ENCODE measurements at regions not wholly inside any gene's neighbourhood (a gene's known extent, or its start where the extent isn't known, plus 50 kb on each side); places are given as distances from the start of the nearest gene placed in this dataset.
"Not testable (repeated sequence)": the region's sequence is repeated elsewhere in the genome, so short reads cannot be mapped to it uniquely, and the experiment has no call there.

DNA sequence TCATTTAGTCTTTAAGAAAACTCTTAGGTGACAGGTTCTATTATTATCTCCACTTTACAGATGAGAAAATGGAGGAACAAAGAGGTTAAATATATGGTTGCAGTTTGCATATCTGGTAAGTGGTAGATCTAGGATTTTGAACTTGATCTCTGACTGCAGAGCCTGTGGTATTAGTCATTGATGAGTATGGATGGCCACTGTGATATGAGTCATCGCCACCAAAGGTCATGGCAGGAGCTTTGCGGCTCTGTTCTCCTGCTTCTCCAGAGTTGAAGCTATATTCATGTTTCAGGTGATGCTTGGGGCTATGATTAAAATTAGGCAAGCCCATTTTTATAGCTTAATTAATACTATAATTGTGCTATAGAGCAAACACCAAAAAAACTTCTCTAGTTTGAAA lies 306.2 kb upstream of the DPPA4 start:
- peak; percentile 30 for DNase-seq (ENCODE audit: low read depth)

GRCh38 chr3:109644332-109644731 lies 307.0 kb upstream of the DPPA4 start:
- in situ Hi-C loops (cut with HindIII; ENCODE audit: low pct_unique_long_range_greater_than_20kb, low sequenced_read_pairs): no loop called here
- DNase-seq (ENCODE audit: low read depth): no peak

More for the DNA sequence above, 306.2 kb upstream of the DPPA4 start:
- in situ Hi-C loops (cut with HindIII; ENCODE audit: low pct_unique_long_range_greater_than_20kb, low sequenced_read_pairs): no loop called here

GRCh38 chr3:109644746-109645145 lies 307.4 kb upstream of the DPPA4 start:
- DNase-seq (ENCODE audit: low read depth): no peak
- in situ Hi-C loops (cut with HindIII; ENCODE audit: low pct_unique_long_range_greater_than_20kb, low sequenced_read_pairs): no loop called here

DNA sequence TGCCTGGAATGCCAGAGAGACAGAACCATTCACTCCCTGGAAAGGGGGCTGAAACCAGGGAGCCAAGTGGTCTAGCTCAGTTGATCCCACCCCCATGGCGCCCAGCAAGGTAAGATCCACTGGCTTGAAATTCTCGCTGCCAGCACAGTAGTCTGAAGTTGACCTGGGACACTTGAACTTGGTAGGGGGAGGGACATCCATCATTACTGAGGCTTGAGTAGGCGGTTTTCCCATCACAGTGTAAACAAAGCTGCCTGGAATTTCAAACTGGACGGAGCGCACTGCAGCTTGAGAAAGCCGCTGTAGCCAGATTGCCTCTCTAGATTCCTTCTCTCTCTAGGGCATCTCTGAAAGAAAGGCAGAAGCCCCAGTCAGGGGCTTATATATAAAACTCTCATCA lies 310.7 kb upstream of the DPPA4 start:
- in situ Hi-C loops (cut with HindIII; ENCODE audit: low pct_unique_long_range_greater_than_20kb, low sequenced_read_pairs): no loop called here
- DNase-seq (ENCODE audit: low read depth): no peak

DNA sequence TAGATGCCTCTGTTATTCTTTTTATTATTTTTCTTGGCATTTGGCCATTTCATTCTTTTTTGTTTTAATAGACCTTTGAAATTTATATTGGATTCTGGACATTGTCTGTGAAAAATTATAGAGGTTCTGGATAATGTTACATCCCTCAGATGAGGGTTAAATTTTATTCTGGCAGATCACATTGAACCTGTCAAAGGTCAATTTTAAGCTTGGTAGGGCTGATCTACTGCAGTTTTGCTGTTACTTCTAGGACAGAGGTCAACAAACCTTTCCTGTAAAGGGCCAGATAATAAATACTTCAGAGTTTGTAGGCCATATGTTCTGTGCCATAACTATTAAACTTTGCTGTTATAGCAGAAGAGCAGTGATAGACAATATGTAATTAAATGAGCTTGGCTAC lies 318.9 kb upstream of the DPPA4 start:
- in situ Hi-C loops (cut with HindIII; ENCODE audit: low pct_unique_long_range_greater_than_20kb, low sequenced_read_pairs): no loop called here
- no peak for DNase-seq (ENCODE audit: low read depth)

DNA sequence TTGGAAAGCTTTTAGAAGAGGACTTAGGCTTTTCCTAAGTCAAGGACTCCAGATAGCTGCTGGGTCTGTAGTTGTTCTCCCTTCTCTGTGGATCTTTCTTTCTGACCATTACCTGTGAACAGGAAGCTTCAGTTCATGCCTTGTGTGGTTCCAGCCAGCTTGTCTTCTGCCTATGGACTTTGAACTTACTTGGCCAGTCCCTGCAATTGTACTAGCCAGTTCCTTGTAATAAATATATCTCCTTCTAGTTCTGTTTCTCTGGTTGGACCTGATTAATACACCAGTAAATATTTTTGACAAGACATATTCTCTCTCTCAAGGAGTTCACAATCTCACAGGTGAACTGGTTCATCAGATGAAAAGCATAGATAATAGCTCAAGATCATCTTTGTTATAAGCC lies 341.3 kb upstream of the DPPA4 start:
- in situ Hi-C loops (cut with HindIII; ENCODE audit: low pct_unique_long_range_greater_than_20kb, low sequenced_read_pairs): no loop called here
- DNase-seq (ENCODE audit: low read depth): no peak

- no peak for DNase-seq (ENCODE audit: low read depth)
- in situ Hi-C loops (cut with HindIII; ENCODE audit: low pct_unique_long_range_greater_than_20kb, low sequenced_read_pairs): no loop called here
These were observed 342.3 kb upstream of the DPPA4 start for GRCh38 chr3:109679664-109680063.

GRCh38 chr3:109683746-109684145 lies 346.4 kb upstream of the DPPA4 start:
- in situ Hi-C loops (cut with HindIII; ENCODE audit: low pct_unique_long_range_greater_than_20kb, low sequenced_read_pairs): no loop called here
- no peak for DNase-seq (ENCODE audit: low read depth)

DNA sequence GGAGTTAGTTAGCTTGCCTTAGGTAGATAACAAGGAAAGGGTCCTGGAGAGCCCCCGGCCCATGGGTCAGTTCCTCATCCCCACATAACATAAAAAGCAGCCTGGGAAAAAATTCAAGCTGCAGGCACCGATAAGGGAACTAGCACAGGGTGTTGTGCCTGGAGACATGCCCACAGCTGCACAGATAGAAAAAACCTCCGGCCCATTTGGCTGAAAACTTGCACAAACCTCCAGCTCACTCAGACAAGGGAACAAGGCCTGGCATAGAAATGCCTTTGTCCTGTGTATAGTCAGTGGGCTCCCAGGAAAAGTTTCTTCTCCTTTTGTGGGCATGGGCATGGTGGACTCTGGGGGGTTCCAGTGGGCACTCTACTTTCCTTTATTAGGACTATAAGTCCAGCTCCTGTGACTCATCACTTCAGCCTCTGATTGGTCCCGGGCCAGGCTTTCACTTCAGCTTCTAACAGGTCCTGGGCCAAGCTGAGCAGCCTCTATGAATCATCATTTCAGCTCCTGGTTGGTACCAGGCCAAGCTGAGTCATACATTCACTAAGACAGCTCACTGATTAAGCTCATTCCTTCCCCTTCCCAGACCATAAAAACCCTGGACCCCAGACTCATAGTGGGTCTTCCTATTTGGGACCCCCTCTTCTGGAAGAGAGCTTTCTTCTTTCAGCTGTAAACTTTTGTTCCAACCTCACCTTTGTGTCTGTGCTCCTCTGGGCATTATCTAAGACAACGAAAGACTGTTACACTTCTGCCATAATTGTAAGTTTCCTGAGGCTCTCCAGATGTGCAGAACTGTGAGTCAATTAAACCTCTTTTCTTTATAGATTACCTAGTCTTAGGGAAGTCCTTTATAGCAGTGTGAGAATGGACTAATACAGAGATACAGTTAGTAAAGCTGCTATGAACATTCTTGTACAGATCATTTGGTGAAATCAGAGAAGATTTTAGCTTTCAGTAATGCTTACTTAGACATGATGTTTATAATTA lies 348.0 kb upstream of the DPPA4 start:
- in situ Hi-C loops (cut with HindIII; ENCODE audit: low pct_unique_long_range_greater_than_20kb, low sequenced_read_pairs): no loop called here
- DNase-seq (ENCODE audit: low read depth): peak; percentile 82

DNA sequence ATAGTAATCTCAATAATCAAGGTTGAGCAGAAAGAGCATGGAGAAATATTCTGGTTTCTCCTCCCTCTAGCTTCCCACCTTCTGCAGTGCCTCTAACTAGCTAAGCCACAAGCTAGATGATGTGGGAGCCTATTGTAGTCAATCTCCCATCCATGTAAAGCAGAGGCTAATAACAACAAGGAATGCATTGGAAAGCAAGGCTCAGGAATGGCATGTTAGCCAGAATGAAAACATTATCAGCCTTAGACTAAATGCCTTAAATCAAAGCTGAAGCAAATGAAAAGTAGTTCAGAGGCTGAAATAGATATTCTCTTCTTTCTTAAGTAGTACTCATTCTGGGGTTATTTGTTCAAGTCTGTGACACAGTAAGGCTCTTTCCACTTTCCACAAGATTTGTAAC lies 350.3 kb upstream of the DPPA4 start:
- in situ Hi-C loops (cut with HindIII; ENCODE audit: low pct_unique_long_range_greater_than_20kb, low sequenced_read_pairs): no loop called here
- no peak for DNase-seq (ENCODE audit: low read depth)

DNA sequence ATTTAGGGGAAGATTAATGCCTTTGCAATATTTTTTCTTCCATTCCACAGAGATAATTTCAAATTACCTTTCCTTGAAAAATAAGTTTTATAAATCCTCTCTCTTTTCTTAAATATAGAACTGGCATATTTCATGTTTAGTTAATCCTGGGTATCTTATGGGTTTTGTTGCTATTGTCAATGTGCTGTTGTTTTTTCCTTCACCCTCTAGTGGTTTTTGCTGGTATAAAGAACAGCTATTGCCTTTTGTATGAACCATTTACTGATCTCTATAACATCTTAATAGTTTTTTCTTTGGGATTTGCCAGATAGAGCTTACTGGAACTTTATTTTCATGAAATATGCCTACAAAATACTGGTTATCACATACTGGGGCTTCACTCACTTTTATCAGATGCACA lies 359.6 kb upstream of the DPPA4 start:
- in situ Hi-C loops (cut with HindIII; ENCODE audit: low pct_unique_long_range_greater_than_20kb, low sequenced_read_pairs): no loop called here
- DNase-seq (ENCODE audit: low read depth): no peak

DNA sequence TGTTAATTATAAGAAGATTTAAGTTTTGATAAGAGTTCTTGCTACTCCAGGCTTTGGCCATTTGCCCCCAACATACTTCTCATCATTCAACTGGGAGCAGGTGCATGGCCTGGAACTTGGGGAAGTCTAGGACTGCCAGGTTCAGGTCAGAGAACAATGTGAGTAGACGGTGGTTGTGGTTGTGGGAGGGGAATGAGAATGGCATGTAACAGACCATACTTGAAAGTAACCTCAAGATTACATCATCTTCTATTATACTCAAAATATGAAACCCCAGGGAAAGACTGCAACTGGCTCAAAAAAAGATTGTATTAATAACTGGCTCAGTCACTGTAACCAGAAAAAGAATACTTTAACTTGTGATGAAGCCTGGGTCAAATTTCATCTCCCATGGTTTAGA lies 364.9 kb upstream of the DPPA4 start:
- in situ Hi-C loops (cut with HindIII; ENCODE audit: low pct_unique_long_range_greater_than_20kb, low sequenced_read_pairs): no loop called here

DNA sequence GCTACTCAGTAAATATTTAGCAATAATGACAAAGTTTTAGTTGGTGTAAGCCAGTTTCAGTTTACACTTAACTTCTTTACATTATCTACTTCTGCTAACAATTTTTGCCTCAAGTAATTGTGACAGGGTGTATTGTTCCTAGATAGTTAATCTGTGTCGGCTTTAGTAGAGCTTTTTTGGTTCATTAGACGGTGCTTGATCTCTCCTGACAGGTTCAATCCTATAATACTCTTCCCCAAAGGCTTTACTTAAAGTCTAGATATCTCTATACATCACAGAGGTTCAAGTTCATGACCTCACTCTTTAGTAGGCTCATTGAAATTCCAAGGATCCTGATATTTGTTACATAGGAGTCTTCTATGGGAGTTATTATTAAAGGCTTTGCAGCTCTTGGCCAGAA lies 365.6 kb upstream of the DPPA4 start:
- DNase-seq (ENCODE audit: low read depth): no peak
- in situ Hi-C loops (cut with HindIII; ENCODE audit: low pct_unique_long_range_greater_than_20kb, low sequenced_read_pairs): no loop called here

More for the DNA sequence above, 364.9 kb upstream of the DPPA4 start:
- no peak for DNase-seq (ENCODE audit: low read depth)

DNA sequence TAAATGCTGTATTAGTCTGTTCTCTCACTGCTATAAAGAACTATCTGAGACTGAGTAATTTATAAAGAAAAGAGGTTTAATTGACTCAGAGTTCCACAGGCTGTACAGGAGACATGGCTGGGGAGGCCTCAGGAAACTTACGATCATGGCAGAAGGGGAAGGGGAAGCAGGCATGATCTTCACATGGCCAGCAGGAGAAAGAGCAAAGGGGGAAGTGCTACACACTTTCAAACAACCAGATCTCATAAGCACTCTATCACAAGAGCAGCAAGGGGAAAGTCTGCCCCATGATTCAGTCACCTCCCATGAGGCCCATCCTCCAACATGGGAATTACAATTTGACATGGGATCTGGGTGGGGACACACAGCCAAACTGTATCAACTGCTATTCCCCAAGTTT lies 367.8 kb upstream of the DPPA4 start:
- in situ Hi-C loops (cut with HindIII; ENCODE audit: low pct_unique_long_range_greater_than_20kb, low sequenced_read_pairs); DNase-seq (ENCODE audit: low read depth): not testable (repeated sequence)

GRCh38 chr3:109707617-109708016 lies 370.3 kb upstream of the DPPA4 start:
- in situ Hi-C loops (cut with HindIII; ENCODE audit: low pct_unique_long_range_greater_than_20kb, low sequenced_read_pairs): no loop called here
- no peak for DNase-seq (ENCODE audit: low read depth)

GRCh38 chr3:109713288-109713687 lies 375.9 kb upstream of the DPPA4 start:
- DNase-seq (ENCODE audit: low read depth): no peak
- in situ Hi-C loops (cut with HindIII; ENCODE audit: low pct_unique_long_range_greater_than_20kb, low sequenced_read_pairs): no loop called here

GRCh38 chr3:109715707-109716106 lies 378.4 kb upstream of the DPPA4 start:
- no peak for DNase-seq (ENCODE audit: low read depth)
- in situ Hi-C loops (cut with HindIII; ENCODE audit: low pct_unique_long_range_greater_than_20kb, low sequenced_read_pairs): no loop called here

GRCh38 chr3:109718850-109719249 lies 381.5 kb upstream of the DPPA4 start:
- no peak for DNase-seq (ENCODE audit: low read depth)
- in situ Hi-C loops (cut with HindIII; ENCODE audit: low pct_unique_long_range_greater_than_20kb, low sequenced_read_pairs): no loop called here

- in situ Hi-C loops (cut with HindIII; ENCODE audit: low pct_unique_long_range_greater_than_20kb, low sequenced_read_pairs): no loop called here
- DNase-seq (ENCODE audit: low read depth): no peak
These were observed 391.6 kb upstream of the DPPA4 start for GRCh38 chr3:109728861-109729494.

Data from Caki2 (cell line).